ENCODE measurements at regions not wholly inside any gene's neighbourhood (a gene's known extent, or its start where the extent isn't known, plus 50 kb on each side); places are given as distances from the start of the nearest gene placed in this dataset.
"Not testable (repeated sequence)": the region's sequence is repeated elsewhere in the genome, so short reads cannot be mapped to it uniquely, and the experiment has no call there.

GRCh38 chrY:26670881-26671879, 1049.3 kb downstream of the CDY1 start:
- DNase-seq (ENCODE audit: low spot score): peak; percentile 65
- Histone ChIP-seq H3K27ac (ENCODE audit: low read depth in 1 of 2, low read length in 2 of 2) (peak overlapping the region in 1 of 2 donors; percentile 63), H3K9me3 (ENCODE audit: control insufficient read depth in 4 of 4, low read length in 3 of 4) (peaks cover 0 to 20% (median 7%) of the 10 kb centered on the region in 4 donors)
- not testable (repeated sequence) for H3K27me3 ChIP-seq (ENCODE audit: control insufficient read depth in 4 of 4, insufficient read depth in 4 of 4, low read length in 3 of 4); H3K9ac ChIP-seq (ENCODE audit: low read depth in 1 of 2, low read length in 2 of 2); H3K36me3 ChIP-seq (ENCODE audit: control insufficient read depth in 4 of 4, insufficient read depth in 3 of 4, low read depth in 1 of 4, low read length in 3 of 4); H3K4me3 ChIP-seq (ENCODE audit: low read depth in 1 of 3, low read length in 3 of 3); H3K4me1 ChIP-seq (ENCODE audit: control insufficient read depth in 4 of 4, insufficient read depth in 4 of 4, low read length in 3 of 4)
- 72% methylated on average over 20 of the region's 20 CpGs for WGBS

All from liver (tissue), 6 donors.